ENCODE measurements at regions not wholly inside any gene's neighbourhood (a gene's known extent, or its start where the extent isn't known, plus 50 kb on each side); places are given as distances from the start of the nearest gene placed in this dataset.

GRCh38 chr5:167899490-167900070 is 391.9 kb upstream of the WWC1 start:
- DNase-seq (ENCODE audit: low read depth in 4 of 4, low spot score in 1 of 4), result no peak

GRCh38 chr5:167900340-167900935 is 391.0 kb upstream of the WWC1 start:
- no peak for DNase-seq (ENCODE audit: low read depth in 4 of 4, low spot score in 1 of 4)

- no peak for DNase-seq (ENCODE audit: low read depth in 4 of 4, low spot score in 1 of 4)
These were observed 389.1 kb upstream of the WWC1 start for GRCh38 chr5:167902298-167902697.

- no peak for DNase-seq (ENCODE audit: low read depth in 4 of 4, low spot score in 1 of 4)
These were observed 388.2 kb upstream of the WWC1 start for GRCh38 chr5:167903243-167903642.

DNA sequence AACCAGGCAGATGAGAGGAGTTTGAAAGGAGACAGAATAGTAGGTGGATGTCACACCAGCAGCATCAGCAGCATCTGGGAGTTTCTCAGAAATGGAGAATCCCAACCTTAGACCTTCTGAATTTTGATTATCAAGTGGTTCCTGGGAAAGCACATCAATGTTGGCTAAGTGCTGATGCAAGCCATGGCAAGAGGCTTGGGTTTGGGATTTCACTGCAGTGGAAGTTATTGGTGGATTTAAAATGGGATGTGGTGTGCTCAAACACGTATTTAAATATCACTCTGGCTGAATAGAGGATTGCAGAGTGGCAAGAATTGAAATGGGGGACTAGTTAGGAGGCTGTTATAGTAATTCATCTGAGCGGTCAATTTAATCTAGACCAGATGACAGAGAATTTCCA is 387.8 kb upstream of the WWC1 start:
- DNase-seq (ENCODE audit: low read depth in 4 of 4, low spot score in 1 of 4), result no peak

DNA sequence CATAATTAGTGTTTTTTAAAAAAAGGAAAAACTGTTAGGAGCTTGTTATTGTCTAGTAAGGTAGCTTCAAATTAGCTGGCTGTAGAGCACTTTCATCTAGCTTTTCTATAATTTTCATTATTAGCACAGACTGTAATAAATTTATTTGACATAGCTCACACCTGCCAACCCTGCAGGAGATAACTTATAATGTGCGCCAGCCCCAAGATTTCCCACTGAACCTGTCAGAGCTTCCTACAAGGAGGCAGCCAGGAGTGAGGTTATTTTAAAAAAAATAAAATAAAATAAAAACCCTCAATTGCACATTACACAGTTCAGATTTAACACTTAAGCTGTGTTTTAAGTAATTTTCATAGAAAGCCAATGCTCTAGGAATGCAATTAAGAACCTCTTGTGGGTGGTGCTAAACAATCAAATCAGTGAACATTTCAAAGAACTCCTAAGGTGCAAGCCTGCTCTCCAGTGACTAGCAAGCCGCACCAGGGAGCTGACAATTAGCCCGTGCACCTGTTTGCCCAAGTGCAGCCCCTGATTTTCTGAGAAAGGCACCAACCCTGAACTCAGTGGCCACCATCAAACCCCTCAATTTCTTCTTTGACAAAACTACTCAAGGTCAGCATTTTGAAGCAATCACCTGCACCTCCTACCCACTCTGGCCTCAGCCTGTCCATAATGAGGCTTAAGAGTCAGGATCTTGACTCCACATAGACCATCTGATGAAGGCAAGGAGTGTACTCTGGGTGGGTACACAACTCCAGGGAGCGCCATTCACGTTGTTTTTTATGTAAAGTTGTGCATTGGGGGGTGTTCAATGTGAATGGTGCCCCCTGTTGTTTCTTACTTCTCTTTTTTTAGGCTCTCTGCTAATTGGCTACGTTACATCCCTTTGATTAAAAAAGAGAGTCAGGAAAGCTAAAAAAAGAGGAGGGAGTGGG is 385.3 kb upstream of the WWC1 start:
- DNase-seq (ENCODE audit: low read depth in 4 of 4, low spot score in 1 of 4), result no peak

GRCh38 chr5:167908606-167909005 is 382.8 kb upstream of the WWC1 start:
- DNase-seq (ENCODE audit: low read depth in 4 of 4, low spot score in 1 of 4), result no peak

- DNase-seq (ENCODE audit: low read depth in 4 of 4, low spot score in 1 of 4), result no peak
These were observed 378.3 kb upstream of the WWC1 start for GRCh38 chr5:167912941-167913665.

DNA sequence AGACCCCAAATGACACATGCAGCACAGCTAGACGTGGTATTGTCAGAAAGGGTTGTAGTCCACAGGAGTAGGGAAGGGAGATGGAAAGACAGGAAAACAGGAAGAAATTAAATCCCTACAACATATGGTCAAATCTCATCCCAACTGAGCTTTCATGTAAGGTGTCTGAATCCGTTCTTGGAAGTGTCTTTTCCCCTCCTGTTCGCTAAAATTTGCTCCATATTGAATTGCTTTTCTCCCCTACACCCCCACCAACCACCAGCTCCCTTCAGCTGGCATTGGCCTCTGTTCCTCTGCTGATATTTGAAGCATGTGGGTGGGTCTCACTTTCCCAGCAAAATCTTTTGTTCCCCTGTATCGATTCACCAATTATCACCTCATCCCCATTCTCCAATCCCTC is 376.2 kb upstream of the WWC1 start:
- DNase-seq (ENCODE audit: low read depth in 4 of 4, low spot score in 1 of 4), result no peak

- no peak for DNase-seq (ENCODE audit: low read depth in 4 of 4, low spot score in 1 of 4)
These were observed 375.2 kb upstream of the WWC1 start for GRCh38 chr5:167916261-167916691.

DNA sequence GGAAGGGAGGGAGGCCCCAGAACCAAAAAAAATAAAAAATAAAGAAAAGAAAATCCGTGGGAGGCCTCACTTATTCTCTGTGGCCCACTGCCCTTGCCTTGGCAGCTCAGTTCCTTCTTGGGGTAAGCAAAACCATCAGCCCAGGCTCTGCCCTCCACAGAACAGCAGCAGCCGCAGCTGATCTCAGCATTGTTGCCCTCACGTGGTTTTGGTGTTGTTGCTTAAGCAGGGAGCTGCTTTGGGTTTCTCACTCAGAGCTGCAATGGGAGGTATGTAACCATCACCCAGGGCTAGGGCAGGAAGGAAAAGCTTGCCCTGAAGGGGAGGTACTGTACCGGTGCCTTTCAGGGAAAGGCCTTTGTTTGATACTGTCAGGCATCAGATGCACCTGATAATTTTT is 374.7 kb upstream of the WWC1 start:
- DNase-seq (ENCODE audit: low read depth in 4 of 4, low spot score in 1 of 4), result no peak

- no peak for DNase-seq (ENCODE audit: low read depth in 4 of 4, low spot score in 1 of 4)
These were observed 373.1 kb upstream of the WWC1 start for GRCh38 chr5:167918184-167918812.

DNA sequence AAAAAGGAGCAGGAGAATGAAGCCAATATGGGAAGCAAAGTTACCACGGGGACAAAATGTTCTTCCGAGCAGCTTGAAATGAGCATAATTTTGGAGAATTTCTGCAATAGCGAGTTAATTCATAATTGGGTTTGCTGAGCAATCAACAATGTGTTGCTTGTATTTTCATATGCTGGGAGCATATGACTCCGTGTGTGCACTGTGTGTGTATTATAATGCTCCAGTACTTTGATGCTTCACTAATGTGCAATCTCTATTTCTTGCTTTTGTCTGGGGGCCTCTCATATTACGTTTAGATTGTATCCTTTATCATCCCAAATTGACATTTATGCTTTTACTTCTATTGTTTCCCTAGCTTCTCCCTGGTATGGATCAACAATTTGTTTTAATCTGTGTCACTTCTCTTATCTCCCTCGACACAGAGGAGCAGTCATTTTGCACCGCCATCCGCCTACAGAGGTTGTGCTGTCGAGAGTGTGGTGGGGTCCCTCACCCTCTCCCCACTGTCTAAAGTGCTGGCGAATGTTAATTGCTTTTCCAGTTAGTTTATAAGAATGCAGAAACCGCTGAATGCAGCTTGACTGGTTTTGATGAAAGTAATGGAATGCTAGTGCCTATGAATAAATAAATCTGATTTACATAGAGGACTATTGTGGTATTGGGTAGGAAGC is 372.5 kb upstream of the WWC1 start:
- no peak for DNase-seq (ENCODE audit: low read depth in 4 of 4, low spot score in 1 of 4)

DNA sequence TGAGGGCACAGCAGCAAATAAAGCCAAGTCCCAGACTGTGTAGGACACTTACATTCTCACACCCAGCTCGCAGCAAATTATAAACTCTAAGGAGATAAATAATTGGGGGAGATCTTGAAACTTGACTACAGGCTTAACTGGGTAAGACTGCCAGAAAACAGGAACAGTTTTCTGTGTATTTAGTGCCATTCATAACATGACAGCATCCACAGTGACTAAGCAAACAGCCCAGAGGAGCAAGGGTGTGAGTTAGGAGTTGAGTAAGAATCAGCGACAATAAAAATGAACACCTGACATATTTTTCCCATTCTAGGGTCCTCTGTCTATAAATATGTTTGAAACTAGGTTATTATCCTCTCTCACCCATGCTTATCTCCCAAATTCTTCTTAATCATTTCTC is 370.9 kb upstream of the WWC1 start:
- no peak for DNase-seq (ENCODE audit: low read depth in 4 of 4, low spot score in 1 of 4)

GRCh38 chr5:167921796-167922195 is 369.6 kb upstream of the WWC1 start:
- DNase-seq (ENCODE audit: low read depth in 4 of 4, low spot score in 1 of 4), result no peak

- no peak for DNase-seq (ENCODE audit: low read depth in 4 of 4, low spot score in 1 of 4)
These were observed 368.0 kb upstream of the WWC1 start for GRCh38 chr5:167923396-167923795.

DNA sequence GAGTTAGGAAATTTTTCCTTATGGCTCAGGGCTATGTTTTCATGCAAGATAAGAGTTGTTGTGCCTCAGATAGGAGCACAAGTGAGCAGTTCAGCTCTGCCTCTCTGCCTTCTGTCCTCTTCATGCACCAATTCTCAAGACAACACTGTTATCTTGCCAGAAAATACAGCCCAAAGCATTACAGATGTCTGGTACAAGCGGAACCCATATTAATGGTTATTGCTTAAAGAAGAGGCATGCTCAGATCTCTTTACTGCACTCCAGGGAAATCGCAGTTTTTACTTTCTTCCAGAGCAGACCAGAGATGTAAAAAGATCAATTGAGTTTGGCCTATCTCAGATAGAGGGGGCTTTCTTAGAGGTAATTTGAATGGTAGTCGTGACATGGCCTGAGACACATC is 361.6 kb upstream of the WWC1 start:
- DNase-seq (ENCODE audit: low read depth in 4 of 4, low spot score in 1 of 4), result no peak

GRCh38 chr5:167934551-167934971 is 356.9 kb upstream of the WWC1 start:
- no peak for DNase-seq (ENCODE audit: low read depth in 4 of 4, low spot score in 1 of 4)

- no peak for DNase-seq (ENCODE audit: low read depth in 4 of 4, low spot score in 1 of 4)
These were observed 355.4 kb upstream of the WWC1 start for GRCh38 chr5:167936022-167936421.

GRCh38 chr5:167936944-167937634 is 354.4 kb upstream of the WWC1 start:
- no peak for DNase-seq (ENCODE audit: low read depth in 4 of 4, low spot score in 1 of 4)
